ENCODE measurements at regions not wholly inside any gene's neighbourhood (a gene's known extent, or its start where the extent isn't known, plus 50 kb on each side); places are given as distances from the start of the nearest gene placed in this dataset.
"Not testable (repeated sequence)": the region's sequence is repeated elsewhere in the genome, so short reads cannot be mapped to it uniquely, and the experiment has no call there.

DNA sequence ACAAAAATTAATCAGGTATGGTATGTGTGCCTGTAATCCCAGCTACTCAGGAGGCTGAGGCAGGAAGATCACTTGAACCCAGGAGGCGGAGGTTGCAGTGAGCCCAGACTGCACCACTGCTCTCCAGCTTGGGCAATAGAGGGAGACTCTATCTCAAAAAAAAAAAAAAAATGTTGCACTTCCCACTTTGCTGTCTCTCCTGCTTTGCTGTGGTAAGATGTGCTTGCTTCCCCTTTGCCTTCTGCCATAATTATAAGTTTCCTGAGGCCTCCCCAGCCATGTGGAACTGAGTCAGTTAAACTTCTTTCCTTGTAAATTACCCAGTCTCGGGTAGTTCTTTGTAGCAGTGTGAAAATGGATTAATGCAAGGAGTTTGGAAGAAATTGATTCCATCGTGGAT, 120.3 kb upstream of the CFAP20DC start:
- not testable (repeated sequence) for DNase-seq

DNA sequence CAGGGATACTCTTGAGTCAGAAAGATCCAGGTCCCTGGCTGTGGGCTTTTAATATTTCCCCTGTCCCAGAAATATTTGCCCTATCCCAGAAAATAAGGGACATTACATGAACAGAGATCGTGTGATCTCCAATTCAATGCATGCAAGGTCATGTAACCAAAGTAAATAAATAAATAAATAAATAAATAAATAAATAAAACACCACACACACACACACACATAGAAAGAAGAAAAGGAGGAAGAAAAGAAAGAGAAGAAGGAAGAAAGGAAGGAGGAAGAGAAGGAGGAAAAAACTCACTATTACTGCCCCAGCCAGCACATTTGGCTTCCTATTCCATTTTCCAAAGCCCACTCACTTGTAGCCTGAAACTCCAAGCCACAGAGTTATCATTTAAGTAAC, 117.9 kb upstream of the CFAP20DC start:
- no peak for DNase-seq

DNA sequence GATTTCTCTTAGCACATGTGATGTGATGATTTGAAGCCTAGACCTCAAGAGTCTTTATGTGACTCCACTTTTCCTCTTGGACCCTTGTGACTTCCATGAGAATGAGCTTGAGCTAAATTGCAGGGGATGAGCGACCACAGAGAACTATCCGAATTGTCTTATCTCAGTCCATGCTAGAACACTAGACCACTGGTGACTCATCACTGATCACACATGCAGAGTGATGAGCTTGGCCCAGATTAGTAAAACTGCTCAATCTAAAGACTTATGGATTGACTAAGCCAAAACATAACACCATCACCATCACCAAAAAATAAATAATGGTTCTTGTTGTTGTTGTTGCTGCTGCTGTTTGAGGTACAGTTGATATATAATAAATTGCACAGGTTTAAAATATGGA, 114.1 kb upstream of the CFAP20DC start:
- no peak for DNase-seq

DNA sequence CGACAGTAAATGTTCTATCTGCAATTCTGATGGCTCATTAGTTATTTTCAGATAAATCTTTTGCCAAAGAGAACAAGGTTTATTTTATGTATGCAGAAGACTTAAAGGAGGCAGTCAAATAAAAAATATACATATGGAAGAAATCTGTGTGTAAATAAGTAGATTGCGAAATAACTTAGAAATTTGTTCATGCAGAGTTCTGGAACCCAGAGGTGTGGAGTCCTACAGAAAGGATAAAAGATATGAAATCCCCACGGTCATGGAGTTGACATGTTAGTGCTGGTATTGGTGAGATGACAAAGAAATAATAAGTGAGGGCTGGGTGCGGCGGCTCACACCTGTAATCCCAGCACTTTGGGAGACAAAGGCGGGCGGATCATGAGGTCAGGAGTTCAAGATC, 111.2 kb upstream of the CFAP20DC start:
- DNase-seq = no peak

DNA sequence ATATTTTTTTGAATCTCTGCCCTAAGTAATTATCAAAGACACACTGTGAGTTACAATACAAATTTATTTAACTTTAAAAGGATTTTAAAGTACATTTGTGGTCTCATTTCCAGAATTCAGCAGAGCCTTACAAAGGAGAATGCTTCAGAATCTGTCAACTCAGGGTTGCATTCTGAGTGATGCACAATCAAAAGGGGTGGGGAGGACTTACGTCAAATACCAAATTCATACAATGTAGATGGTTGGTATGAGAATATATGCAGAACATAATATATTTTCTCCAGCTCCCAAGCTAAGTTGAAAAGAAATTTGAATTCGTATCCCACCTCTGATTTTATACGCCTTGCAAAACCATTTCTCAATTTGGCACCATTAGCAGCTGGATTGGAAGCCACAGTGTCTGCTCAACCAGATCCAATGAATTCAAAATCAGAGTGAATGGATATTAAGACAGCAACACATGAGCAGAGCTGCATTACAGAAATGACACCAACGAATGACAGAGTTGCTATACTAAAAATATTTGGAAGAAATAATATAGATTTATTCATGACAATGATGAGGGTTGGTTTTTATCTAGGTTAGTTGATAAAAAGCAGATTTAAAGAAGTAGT, 110.4 kb upstream of the CFAP20DC start:
- no peak for DNase-seq

DNA sequence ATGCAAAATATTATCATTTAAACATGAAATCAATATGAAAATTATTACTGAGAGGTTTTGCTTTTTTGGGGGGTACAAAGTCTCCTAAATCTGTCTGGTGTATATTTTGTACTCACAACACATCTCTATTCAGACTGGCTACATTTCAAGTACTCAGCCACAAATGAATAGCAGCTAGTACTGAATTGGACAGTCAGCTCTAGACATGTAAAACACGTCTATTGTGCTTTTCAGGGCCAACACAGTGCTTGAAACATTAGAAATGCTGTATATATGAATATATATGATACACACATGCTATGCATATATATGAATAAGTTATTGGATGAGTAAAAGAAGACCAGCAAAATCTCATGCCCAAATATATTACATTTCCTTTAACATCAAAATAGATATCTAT, 103.8 kb upstream of the CFAP20DC start:
- no peak for DNase-seq

DNA sequence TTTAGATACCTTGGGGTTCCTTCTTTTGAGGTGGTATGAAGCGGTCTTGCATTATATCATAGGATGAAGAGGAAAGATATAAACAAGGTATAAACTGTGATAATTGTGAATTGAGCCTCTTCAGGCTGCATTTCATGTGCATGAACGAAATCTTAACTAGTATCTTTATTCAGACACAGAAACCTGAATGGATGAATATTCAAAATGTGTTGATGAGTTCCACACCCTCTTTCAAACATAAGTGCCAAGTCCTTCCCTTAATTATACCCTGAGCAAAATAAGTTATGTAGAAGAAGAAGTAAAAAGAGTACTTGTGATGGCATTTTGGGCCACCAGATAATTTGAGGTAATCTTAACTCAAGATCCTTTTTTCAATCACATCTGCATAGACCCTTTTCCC, 103.1 kb upstream of the CFAP20DC start:
- DNase-seq = no peak

DNA sequence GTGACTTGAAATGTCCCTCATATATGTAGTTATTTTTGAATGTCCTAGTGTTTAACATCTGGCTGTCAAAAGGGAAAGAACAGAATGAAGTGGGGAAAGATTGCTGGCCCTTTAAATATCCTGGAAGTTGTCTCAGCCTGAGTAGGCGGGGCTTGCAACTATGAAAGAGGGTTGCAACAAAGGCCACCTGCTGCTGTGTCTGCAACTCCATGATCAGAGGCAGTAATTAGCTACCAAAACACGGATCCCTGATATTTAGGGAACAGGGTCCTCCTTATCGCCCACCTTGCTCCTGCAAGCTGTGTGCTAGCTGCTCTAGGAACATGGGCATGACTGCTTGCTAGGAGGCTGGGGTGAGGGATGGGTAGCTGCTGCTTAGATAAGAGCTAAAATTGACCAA, 100.2 kb upstream of the CFAP20DC start:
- DNase-seq = no peak

DNA sequence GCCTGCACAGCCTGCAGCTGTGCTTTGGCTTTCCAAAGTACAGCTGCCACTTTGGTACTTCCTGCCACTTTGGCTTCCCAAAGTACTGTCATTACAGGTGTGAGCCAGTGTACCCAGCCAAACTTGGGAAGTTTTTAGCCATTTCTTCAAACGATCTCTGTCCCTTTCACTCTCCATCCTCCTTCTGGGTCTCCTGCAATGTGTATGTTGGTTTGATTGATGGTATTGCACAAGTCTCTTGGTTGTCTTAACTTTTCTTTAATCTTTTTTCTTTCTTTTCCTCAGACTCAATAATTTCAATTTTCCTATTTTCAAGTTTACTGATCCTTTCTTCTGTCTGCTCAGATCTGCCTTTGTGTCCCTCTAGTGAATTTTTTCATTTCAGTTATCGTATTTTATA, 99.3 kb upstream of the CFAP20DC start:
- DNase-seq = no peak

DNA sequence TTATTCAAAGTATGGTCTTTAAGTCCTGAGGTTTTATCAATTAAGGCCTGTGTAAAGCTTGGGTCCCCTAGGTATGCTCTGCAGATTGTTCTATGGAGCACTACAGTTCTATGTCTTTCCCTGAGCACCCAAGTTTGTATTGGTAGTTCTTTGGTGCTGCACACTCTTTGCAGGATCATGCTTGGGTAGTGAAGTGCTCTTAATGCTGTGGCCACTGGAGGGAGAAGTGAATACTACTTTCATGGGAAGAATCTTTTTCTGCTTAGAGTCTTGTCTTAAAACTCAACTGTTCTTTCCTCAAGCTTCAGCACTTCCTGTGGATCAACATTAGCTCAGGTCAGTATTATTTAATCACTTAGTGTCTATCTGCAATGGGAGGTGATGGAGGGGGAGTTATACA, 93.6 kb upstream of the CFAP20DC start:
- DNase-seq = no peak

DNA sequence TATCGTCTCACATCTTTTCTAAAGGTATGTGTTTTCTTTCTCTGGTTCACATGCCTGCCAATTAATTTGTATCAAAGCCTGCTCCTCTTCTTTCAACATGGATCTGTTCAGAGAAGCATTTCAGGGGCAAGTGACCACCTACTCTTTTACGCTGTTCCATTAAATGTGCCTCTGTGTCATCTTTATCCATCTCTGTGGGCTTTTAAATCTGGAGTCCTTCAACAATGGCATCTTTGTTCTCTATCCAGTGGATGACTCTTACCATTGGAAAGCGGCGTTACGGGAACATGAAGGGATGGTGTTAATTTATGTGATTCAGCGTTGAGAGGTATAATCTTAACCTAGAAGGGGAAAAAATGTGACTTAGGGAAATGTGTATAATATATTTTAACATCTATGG, 92.7 kb upstream of the CFAP20DC start:
- DNase-seq = no peak

DNA sequence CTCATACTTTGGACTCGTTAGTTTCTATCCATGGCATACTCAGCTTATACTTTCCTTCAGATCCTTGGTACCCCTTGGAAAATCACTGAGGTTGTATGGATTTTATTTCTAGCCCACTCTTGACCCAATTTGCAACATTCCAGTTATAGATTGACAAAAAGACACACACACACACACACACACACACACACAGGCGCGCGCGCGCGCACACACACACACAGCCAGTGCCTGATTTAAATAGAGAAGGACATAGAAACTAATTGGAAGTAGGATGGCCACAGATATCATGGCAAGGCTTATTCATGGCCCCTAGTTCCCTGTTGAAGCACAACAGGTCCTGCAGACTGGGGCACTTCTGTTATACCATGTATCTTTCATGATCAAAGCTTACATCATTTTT, 89.1 kb upstream of the CFAP20DC start:
- DNase-seq = no peak

DNA sequence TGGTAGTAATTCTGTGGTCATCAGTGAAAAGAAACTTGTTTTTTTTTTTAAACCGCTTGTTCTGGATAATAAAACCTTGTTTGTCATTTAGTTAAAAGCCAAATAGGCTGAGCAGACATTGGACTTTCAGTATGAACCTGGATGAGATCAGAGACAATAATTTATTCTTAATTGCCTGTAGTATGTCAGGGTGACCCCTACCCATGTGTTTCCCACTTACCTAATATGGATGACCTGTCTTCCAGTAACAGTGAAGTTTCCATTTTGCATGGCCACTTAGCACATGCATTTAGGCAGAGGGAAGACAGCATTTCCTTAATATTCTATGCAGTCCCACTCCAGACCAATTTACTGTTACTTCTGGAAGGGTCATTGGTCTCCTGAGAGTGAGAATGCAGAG, 87.6 kb upstream of the CFAP20DC start:
- DNase-seq = no peak

DNA sequence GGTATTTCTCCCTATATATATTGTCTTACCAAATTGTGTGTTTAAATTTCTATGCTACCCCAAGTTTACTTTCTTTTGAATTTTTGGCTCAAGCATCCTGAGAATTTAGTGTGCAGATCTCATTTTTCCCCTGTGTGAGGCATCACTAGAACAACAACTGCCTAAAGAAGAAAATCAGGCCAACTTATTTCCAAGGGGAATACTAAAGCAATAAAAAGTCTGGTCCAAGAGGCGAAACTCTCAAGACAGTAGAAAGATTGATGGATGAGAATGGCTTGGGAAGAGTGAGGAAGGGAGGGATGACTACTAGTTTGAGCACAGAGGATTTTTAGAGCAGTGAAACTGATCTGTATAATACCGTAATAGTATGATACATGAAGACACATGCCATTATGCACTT, 86.3 kb upstream of the CFAP20DC start:
- no peak for DNase-seq

DNA sequence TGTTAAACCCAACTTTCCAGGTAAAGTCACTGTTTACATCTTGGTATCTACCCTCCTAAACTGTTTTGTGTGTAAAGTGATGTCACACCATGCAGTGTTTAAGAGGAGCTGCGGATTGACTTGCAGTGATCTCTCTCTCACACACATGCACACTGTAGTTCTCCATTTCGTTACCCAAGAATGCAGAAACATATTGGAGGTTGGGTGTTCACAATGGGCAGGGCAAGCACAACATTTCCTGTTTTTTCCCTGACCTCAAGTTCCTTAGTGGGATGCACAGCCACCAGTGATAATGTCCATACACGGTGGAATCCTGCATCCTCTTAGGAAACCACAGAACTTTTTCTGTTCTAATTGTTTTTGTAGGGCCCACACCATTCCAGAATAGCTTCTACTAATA, 85.3 kb upstream of the CFAP20DC start:
- DNase-seq = no peak

DNA sequence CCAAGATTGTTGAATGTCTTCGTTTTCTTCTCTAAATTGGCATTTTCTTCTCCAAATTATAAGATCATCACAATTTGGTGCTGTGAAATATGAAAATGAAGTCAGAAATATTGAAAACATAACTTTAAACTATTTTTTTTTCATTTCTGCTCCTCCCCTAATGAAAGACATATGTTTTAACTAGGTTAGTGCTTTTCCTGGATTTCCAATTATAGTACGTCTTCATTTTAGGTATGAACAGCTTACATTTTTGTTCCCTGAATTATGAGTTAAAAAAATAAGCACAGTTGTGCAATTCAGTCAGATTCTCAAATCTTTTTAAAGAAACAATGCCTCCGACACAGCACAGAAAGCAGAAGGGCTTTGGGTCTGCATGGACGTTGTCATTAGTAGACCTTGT, 83.5 kb upstream of the CFAP20DC start:
- DNase-seq = no peak

DNA sequence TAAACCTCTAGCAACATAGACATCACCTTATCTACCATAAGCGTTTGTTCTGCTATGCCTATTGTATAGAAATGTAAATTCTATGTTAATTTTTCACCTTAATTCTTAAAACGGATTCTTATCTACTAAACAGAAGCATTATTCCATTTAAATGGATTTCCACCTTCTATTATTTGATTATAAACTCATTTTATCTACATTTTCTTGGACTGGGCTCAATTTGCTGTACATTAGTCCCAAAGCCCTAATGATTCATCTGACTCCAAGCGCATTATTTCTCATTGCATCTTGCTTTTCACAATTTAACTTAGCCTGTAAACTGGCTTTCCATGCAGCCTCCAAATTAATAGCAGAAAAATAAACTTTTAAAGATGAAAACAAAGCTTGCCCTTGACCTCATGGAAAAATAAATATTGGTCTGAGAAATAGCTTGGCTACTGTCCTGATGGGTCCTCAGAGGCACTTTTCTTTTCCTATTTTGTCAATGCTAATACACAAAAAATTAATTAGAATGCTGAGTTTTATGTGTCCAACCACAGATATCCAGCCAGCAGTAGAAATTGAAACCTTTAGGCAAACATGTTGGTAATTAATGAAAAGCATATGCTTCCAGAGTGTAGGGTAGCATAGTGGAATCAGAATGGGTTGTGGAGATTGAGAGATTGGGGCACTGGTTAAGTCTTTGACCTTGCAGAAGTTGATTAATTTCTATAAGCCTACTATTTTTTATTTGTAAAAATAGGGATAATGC, 81.4 kb upstream of the CFAP20DC start:
- DNase-seq = no peak

DNA sequence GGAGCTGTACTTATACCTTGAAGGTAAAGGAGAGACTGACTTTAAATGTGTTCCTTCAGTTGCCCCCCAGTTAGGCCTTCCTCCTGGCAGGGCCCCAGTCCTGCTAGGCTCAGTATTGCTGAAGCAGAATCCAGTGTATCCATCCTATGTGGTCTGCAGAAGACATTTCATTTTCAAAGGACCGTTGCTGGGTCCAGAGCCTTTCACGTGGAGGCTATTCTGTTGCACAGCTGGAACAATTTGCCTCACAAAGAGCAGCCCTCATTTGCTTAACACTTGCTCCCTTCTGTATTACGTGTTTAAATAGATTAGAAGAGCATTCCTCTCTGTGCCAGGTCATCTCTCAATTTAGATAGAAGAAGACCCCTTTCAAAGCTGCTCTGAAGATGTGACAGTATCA, 78.9 kb upstream of the CFAP20DC start:
- no peak for DNase-seq

DNA sequence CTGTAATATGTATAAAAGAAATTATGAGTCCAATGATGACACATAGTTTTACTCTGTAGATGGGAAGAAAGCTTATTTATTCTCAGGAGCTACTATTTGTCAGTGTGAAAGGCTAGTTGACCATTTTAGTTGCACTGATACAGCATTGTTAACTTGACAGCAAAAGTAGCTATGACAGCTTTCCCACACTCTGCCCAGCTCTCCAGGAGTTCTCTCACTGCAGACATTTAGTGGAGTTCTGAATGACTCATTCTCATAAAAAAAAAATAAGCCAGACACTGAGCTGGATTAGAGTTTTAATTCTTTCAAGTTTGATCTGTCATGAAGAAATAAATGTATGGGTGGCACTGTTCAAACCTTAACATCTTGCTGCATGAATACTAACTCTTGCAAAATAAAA, 77.2 kb upstream of the CFAP20DC start:
- DNase-seq = no peak

DNA sequence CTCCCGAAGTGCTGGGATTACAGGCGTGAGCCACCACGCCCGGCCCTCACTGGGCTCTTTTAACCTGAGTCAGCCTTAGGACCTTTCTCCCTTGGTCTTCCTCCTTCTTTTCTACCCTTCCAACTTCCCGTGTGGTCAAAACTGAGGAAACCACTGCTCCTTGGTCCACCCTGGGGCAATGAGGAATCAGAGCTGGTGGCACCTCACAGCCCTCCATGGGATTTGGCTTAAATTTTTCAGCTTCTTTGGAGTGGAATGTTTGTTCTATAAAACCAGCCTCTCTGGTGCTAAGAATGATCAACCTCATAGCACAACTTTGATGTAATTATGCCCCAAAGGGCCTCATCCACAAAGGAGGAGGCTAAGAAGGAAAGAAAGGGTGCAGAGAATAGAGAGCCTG, 76.6 kb upstream of the CFAP20DC start:
- DNase-seq = no peak

DNA sequence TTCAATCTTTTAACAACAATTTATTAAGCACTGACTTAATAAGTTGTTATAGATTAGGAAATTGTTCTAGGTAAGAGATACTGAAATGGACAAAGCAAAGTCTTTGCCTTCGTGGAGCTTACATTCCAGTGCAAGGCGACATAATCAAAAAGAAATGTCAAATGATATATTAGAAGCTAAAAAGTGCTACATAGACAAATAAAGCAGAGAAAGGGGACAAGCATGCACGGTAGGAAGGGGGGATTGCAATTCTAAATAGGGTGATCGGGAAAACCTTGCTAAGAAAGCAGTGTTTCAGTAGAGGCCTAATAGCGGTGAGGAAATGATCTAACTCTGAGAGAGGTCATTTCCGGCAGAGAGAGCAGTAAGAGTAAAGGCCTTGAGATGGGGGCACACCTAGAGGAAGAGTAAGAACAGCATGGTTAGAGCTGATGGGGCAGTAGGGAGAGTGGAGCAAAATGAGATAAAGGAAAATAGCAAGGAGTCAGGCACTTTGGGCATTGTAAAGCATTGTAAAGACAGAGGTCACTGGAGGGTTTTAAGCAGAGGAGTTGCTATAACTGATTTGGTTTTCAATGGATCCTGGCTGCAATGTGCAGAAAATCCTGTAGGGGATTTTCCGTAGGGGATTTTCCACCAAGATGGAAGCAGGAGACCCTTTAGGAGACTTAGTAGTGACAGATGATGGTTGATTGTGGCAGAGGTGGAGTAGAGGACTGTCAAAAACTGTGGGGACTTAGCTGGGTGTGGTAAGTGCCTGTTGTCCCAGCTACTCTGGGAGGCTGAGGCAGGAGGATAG, 71.7 kb upstream of the CFAP20DC start:
- DNase-seq = no peak

DNA sequence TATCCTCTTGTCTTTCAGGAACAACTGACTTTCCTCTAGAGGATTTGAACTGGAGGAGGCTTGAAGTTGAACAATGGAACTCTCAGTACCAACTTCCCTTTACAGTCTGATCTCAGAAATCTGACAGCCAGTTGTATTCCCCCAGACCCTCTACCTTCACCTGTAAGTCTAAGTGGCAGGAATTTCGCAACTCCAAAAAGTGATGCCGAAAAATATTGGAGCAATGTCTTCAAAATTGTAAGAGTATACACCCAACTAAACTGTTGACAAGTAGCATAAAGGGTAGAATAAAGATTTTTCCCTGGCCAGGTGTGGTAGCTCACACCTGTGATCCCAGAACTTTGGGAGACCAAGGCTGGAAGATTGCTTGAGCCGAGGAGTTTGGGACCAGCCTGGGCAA, 69.1 kb upstream of the CFAP20DC start:
- no peak for DNase-seq

DNA sequence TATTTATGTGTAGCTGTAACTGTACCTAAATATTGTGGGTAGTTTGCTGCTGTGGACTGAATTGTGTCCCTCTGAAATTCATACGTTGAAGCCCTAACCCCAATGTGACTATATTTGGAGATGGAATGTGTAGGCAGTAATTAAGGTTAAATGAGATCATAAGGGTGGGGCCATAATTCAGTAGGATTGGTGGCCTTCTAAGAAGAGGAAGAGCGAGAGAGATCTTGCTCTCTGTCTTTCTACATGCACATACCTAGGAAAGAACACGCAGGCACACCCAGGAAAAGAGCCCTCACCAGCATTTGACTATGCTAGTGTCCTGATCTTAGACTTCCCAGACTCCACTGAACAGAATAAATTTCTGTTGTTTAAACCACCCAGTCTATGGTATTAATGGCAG, 67.6 kb upstream of the CFAP20DC start:
- DNase-seq = no peak

DNA sequence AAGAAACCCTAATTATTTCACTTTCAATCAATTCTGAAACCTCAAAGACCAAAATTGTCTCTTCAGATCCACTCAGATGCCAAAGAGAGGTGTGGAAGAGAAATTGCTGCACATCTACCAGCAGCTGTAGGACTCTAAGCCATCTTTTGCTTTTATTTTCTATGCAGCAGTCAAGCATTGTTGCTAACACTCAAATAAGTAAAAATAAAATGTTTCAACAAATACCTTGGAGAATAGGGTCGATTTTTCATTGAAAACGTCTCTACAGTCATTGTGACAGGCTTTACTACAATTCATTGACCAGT, 66.4 kb upstream of the CFAP20DC start:
- no peak for DNase-seq

Data from left hindlimb (tissue), 1 donor.